ENCODE measurements at regions not wholly inside any gene's neighbourhood (a gene's known extent, or its start where the extent isn't known, plus 50 kb on each side); places are given as distances from the start of the nearest gene placed in this dataset.

DNA sequence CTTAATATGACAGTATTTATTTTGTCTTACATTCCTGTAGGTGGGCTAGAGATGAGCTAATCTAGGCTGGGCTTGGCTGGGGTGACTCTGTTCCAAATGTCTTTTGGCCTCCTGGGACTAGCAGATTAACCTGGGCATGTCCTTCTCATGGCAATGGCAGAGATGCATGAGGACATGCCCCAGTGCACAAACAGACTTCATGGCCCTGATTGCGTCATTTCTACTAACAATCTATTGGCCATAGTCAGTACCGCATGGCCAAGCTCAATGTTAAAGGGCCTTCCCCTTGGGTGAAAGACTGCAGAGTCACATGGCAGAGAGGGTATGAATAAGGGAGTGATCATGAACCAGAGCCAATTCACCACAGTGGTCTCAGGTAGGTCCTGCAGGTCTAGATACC is 313.4 kb downstream of the MSX2 start:
- TF ChIP-seq, protein P1, sequence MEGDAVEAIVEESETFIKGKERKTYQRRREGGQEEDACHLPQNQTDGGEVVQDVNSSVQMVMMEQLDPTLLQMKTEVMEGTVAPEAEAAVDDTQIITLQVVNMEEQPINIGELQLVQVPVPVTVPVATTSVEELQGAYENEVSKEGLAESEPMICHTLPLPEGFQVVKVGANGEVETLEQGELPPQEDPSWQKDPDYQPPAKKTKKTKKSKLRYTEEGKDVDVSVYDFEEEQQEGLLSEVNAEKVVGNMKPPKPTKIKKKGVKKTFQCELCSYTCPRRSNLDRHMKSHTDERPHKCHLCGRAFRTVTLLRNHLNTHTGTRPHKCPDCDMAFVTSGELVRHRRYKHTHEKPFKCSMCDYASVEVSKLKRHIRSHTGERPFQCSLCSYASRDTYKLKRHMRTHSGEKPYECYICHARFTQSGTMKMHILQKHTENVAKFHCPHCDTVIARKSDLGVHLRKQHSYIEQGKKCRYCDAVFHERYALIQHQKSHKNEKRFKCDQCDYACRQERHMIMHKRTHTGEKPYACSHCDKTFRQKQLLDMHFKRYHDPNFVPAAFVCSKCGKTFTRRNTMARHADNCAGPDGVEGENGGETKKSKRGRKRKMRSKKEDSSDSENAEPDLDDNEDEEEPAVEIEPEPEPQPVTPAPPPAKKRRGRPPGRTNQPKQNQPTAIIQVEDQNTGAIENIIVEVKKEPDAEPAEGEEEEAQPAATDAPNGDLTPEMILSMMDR (conservative IDR thresholded peaks at IDR 0.05; ENCODE audit: low read depth, low read length): no peak
- TF ChIP-seq EZH2 (IDR thresholded peaks at IDR 0.05; ENCODE audit: borderline replicate concordance, low read depth, low read length, poor library complexity, severe bottlenecking): no peak

Measured in A673 (cell line).